GM21576 (cell line): ENCODE measurements at regions not wholly inside any gene's neighbourhood (a gene's known extent, or its start where the extent isn't known, plus 50 kb on each side); places are given as distances from the start of the nearest gene placed in this dataset.

ENCODE experiments used
- ATAC-seq: cut with Tn5 transposase; IDR thresholded peaks from one replicate; pipeline ENCODE4 v1.9.1; 2021; ENCODE audit warnings: mild to moderate bottlenecking, moderate library complexity; ENCODE audit not compliant: unreplicated experiment

- ATAC-seq, result no peak
Observed at GRCh38 chr10:110413049-110413783, 84.5 kb upstream of the DUSP5 start.

GRCh38 chr10:110413903-110414547, 83.7 kb upstream of the DUSP5 start:
- peak; percentile 6 for ATAC-seq

GRCh38 chr10:110414548-110415309, 83.0 kb upstream of the DUSP5 start:
- peak; percentile 78 for ATAC-seq

- ATAC-seq, result no peak
Observed at GRCh38 chr10:110415809-110416208, 81.9 kb upstream of the DUSP5 start.

GRCh38 chr10:110416776-110417711, 80.7 kb upstream of the DUSP5 start:
- no peak for ATAC-seq

- ATAC-seq, result no peak
Observed at GRCh38 chr10:110418218-110418617, 79.5 kb upstream of the DUSP5 start.

GRCh38 chr10:110419265-110419664, 78.4 kb upstream of the DUSP5 start:
- no peak for ATAC-seq

- no peak for ATAC-seq
Observed at GRCh38 chr10:110420401-110421193, 77.1 kb upstream of the DUSP5 start.

GRCh38 chr10:110421512-110422138, 76.1 kb upstream of the DUSP5 start:
- ATAC-seq, result no peak

GRCh38 chr10:110422548-110422947, 75.2 kb upstream of the DUSP5 start:
- ATAC-seq, result no peak

GRCh38 chr10:110423650-110424049, 74.1 kb upstream of the DUSP5 start:
- no peak for ATAC-seq

- ATAC-seq, result peak; percentile 49
Observed at GRCh38 chr10:110425684-110426293, 71.9 kb upstream of the DUSP5 start.

GRCh38 chr10:110426294-110427181, 71.2 kb upstream of the DUSP5 start:
- ATAC-seq, result no peak

- ATAC-seq, result no peak
Observed at GRCh38 chr10:110429301-110429700, 68.4 kb upstream of the DUSP5 start.

- no peak for ATAC-seq
Observed at GRCh38 chr10:110430340-110431273, 67.1 kb upstream of the DUSP5 start.

GRCh38 chr10:110431659-110432058, 66.0 kb upstream of the DUSP5 start:
- no peak for ATAC-seq

GRCh38 chr10:110432084-110432483, 65.6 kb upstream of the DUSP5 start:
- no peak for ATAC-seq
